Fibroblast of pulmonary artery (primary cell): ENCODE measurements at regions not wholly inside any gene's neighbourhood (a gene's known extent, or its start where the extent isn't known, plus 50 kb on each side); places are given as distances from the start of the nearest gene placed in this dataset.

ENCODE experiments used
- DNase-seq: peaks from one replicate; pipeline ENCODE4 v3.0.0-alpha.2; 2010; ENCODE audit warnings: low read depth
- H3K4me3 ChIP-seq: replicated peaks from 2 replicates; pipeline ENCODE4 v1.5.1; 2011; ENCODE audit warnings: low read depth, mild to moderate bottlenecking, control low read depth, low read length, moderate library complexity
- TF ChIP-seq, protein P1 (sequence below): IDR thresholded peaks from 2 replicates; pipeline ENCODE4 v1.5.1; 2011; ENCODE audit warnings: mild to moderate bottlenecking, control low read depth, low read length, inconsistent platforms; ENCODE audit errors: missing control alignments

DNA sequence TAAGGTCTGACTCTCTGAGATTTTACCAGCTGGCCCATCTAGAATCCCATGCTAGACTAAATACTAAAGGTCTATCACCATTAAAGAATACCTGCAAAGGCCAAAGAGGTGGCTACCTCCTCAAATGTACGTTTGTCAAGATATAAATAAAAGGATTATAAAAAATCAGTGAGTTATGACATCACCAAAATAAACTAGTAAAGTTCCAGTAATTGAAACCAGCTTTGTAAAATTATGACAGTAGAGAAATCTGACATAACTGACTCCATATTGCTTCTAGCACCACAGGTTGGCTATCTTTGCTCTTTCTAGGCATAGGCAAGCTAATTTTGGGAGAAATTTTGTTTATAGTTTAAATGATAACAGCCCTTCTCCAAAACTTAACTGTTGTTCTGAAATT lies 536.3 kb downstream of the TFAP2A start:
- DNase-seq: no peak
- TF ChIP-seq, protein P1, sequence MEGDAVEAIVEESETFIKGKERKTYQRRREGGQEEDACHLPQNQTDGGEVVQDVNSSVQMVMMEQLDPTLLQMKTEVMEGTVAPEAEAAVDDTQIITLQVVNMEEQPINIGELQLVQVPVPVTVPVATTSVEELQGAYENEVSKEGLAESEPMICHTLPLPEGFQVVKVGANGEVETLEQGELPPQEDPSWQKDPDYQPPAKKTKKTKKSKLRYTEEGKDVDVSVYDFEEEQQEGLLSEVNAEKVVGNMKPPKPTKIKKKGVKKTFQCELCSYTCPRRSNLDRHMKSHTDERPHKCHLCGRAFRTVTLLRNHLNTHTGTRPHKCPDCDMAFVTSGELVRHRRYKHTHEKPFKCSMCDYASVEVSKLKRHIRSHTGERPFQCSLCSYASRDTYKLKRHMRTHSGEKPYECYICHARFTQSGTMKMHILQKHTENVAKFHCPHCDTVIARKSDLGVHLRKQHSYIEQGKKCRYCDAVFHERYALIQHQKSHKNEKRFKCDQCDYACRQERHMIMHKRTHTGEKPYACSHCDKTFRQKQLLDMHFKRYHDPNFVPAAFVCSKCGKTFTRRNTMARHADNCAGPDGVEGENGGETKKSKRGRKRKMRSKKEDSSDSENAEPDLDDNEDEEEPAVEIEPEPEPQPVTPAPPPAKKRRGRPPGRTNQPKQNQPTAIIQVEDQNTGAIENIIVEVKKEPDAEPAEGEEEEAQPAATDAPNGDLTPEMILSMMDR: no peak
- no peak overlapping the region for H3K4me3 ChIP-seq

DNA sequence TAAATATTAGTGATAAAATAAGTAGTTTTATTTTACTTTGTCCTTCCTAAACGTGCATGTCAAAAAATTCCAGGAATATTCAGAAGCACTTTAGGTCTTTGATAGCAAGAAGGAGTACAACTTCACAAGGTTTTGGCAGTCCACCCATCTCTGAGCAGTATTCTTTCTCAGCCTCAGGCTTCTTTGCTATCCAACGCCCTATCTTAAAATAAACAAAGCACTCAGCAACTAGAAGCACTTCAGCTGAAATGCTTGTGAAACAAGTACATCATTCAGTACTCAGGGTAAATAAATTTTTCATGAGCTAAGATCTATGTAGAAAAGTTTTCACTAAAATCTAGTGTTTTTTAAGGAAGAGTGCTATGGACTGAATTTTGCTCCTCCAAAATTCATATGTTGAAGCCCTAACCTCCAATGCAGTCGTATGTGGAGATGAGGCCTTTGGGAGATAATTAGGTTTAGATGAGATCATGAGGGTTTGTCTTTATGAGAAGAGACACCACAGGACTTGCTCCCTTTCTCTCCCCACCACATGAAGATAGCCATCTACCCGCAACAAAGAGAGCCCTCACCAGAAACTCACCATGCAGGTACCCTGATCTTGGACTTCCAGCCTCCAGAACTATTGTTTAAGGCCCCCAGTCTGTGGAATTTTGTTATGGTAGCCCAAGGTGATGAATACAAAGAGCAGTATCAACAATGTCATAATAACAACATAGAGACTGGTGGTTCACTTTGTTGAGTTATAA lies 539.1 kb downstream of the TFAP2A start:
- TF ChIP-seq, protein P1: no peak
- no peak overlapping the region for H3K4me3 ChIP-seq
- DNase-seq: peak; percentile 1

DNA sequence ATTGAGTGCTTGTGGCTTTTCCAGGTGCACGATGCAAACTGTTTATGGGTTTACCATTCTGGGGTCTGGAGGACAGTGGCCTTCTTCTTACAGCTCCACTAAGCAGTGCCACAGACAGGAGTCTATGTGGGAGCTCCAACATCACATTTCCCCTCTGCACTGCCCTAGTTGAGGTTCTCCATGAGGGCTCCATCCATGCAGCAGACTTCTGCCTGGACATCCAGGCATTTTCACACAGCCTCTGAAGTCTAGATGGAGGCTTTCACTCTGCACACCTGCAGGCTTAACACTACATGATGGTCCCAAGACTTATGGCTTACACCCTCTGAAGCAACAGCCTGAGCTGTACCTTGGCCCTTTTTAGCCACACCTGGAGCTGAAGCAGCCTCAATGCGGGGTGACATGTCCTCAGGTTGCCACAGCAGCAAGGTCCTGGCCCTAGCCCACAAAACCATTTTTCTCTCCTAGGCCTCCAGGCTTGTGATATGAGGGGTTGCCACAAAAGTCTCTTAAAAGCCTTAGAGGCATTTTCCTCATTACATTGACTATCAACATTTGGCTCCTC lies 552.2 kb downstream of the TFAP2A start:
- TF ChIP-seq, protein P1: no peak

DNA sequence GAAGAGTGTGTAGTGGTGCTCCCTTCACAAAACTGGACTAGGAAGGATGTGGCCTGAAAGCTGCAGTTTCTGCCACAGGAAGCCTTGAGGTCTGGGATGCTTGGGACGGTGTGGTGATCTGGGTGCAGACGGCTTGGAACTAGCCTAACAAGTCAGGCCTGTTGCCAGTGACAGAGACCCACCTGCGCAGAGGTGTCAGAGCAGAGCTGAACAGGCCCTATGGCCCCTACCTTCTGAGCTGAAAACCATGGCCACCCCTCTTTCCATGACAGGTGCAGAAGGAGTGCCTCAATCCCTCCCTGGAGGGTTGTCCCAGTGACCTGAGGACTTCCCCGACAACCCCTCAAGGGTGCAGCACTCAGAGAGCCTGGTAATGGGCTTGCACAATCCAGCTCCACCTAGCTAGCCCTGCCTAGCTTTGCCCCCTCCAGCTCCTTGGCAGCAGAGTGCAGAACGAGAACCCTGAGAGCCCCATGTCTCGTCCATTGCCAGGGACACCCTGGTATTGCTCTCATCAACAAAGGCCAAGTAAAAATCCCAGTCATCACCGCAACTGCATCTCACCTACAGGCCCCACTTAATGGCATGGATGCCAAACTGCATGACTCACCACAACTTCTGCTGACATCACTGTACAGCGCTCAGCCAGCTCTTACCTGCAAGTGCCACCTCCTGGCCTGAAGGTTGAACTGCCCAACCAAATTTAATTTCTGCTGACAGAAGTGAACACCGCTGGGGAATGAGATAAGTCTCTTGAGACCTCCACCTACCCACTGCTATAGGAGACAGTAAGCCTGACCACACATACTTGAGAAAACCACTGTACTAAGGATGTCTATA lies 563.1 kb downstream of the TFAP2A start:
- DNase-seq: peak; percentile 22
- TF ChIP-seq, protein P1: peak; percentile 5
- no peak overlapping the region for H3K4me3 ChIP-seq

More for the DNA sequence above, 552.2 kb downstream of the TFAP2A start:
- DNase-seq: no peak
- no peak overlapping the region for H3K4me3 ChIP-seq

DNA sequence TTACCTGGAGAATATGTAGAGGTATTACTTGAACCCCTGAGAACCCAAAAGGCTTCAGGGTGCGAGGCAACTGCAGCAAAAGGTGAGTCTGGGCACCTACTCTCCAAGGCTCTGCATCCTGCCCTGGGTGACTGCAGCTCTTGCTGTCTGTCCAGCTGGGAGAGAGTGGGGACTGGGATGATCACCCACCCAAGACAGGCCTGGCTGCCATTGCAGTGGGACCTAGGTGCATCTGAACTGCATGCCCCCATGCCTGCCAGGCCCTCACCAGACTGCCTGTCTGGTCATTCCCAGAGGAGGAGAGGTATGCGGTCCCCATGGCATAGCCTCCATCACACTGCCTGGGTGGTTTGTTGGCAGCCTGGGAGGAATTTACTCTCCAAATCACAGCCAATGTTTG lies 563.9 kb downstream of the TFAP2A start:
- DNase-seq: no peak
- H3K4me3 ChIP-seq: no peak overlapping the region
- TF ChIP-seq, protein P1: no peak

DNA sequence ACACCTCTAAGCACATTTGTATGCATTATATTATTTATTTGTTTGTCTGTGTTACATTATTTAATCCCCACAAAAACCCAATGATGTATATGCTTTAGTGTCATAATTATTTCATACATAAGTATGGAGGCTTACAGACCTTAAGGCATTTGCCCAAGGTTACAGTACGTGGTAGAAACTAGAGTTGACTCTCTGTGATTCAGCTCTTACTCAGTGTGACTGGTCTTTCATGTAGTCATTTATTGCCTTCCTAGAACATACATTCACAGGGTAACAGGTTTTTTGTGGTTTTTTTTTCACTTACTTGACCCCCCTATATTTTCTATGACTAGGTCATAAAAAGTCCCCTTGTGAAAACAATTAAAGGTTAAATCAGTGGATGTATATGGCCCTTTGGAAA lies 566.8 kb downstream of the TFAP2A start:
- no peak overlapping the region for H3K4me3 ChIP-seq
- TF ChIP-seq, protein P1: no peak
- DNase-seq: no peak
